ENCODE measurements at regions not wholly inside any gene's neighbourhood (a gene's known extent, or its start where the extent isn't known, plus 50 kb on each side); places are given as distances from the start of the nearest gene placed in this dataset.

- TF ChIP-seq CTCF (IDR thresholded peaks at IDR 0.05; ENCODE audit: control extremely low read depth in 1 of 3, insufficient read depth in 1 of 3, low read depth in 1 of 3, low read length in 3 of 3) = no peak
- TF ChIP-seq HDAC6 (IDR thresholded peaks at IDR 0.05; ENCODE audit: low read depth, low read length) = no peak
- no peak for TF ChIP-seq SAP30 (IDR thresholded peaks at IDR 0.05; ENCODE audit: insufficient read depth, insufficient replicate concordance, low read length)
- no peak for TF ChIP-seq SIN3A (conservative IDR thresholded peaks at IDR 0.05 in 1 of 2, IDR thresholded peaks at IDR 0.05 in 1 of 2; ENCODE audit: low read depth in 1 of 2, low read length in 2 of 2)
- no peak for TF ChIP-seq TEAD4 (IDR thresholded peaks at IDR 0.05; ENCODE audit: low read depth, low read length)
- TF ChIP-seq POLR2AphosphoS5 (IDR thresholded peaks at IDR 0.05; ENCODE audit: low read depth, low read length) = no peak
- TF ChIP-seq MAX (IDR thresholded peaks at IDR 0.05) = no peak
- no peak for TF ChIP-seq TCF12 (IDR thresholded peaks at IDR 0.05; ENCODE audit: low read depth, low read length)
- TF ChIP-seq SP1 (IDR thresholded peaks at IDR 0.05; ENCODE audit: low read depth, low read length) = no peak
These were observed 94.9 kb upstream of the AADACL2 start for GRCh38 chr3:151638555-151639417.
